Transverse colon (tissue), 4 donors: ENCODE measurements at regions not wholly inside any gene's neighbourhood (a gene's known extent, or its start where the extent isn't known, plus 50 kb on each side); places are given as distances from the start of the nearest gene placed in this dataset.

Experiments used
- DNase-seq: peaks from one replicate; pipeline ENCODE4 v3.0.0-alpha.2; 2019
- H3K27ac ChIP-seq, 4 donors: fragments of 200-600 bp; sonication (generic); 2 replicates each; pipeline ENCODE4 v1.5.1; 2016 to 2018; ENCODE audit warnings: inconsistent platforms in 4 of 4
- H3K27me3 ChIP-seq: fragments of 200-600 bp; sonication (generic); 2 replicates; pipeline ENCODE4 v1.5.1; 2017; ENCODE audit warnings: inconsistent platforms
- H3K36me3 ChIP-seq, 4 donors: fragments of 200-600 bp; sonication (generic); 2 replicates each; pipeline ENCODE4 v1.5.1; 2017 to 2019; ENCODE audit warnings: inconsistent platforms in 4 of 4
- H3K4me1 ChIP-seq, 4 donors: fragments of 200-600 bp; sonication (generic); 2 replicates each; pipeline ENCODE4 v1.5.1; 2017 to 2020; ENCODE audit warnings: inconsistent platforms in 4 of 4
- H3K4me3 ChIP-seq, 4 donors: fragments of 200-600 bp; sonication (generic); 1 replicate in 1 of 4; 2 replicates in 3 of 4; pipeline versions ENCODE4 v1.5.1 to v1.6.1; 2017 to 2019; ENCODE audit warnings: inconsistent platforms in 4 of 4
- H3K9me3 ChIP-seq, 2 donors: fragments of 200-600 bp; sonication (generic); 2 replicates each; pipeline ENCODE4 v1.5.1; 2017 to 2019; ENCODE audit warnings: inconsistent platforms in 2 of 2
- EP300 ChIP-seq: sonication (generic); formaldehyde crosslinking; IDR thresholded peaks from one replicate; pipeline ENCODE4 v1.6.1; 2017; ENCODE audit warnings: antibody characterized with exemption, low read depth
- POLR2A ChIP-seq: fragments of 450-650 bp; IDR thresholded peaks from one replicate; pipeline ENCODE4 v1.6.1; 2016; ENCODE audit warnings: antibody characterized with exemption, mild to moderate bottlenecking, moderate library complexity
- POLR2AphosphoS5 ChIP-seq, 3 donors: sonication (generic); formaldehyde crosslinking; IDR thresholded peaks; one replicate each; pipeline ENCODE4 v1.6.1; 2016; ENCODE audit warnings: antibody characterized with exemption in 3 of 3
- WGBS, 2 donors: methylation state at CpG; one replicate each; pipeline ENCODE4 v1.1.5; 2018; ENCODE audit warnings: low coverage in 1 of 2; 5-methylcytosine and 5-hydroxymethylcytosine counted together
- in situ Hi-C, 4 donors: fragments of 200-750 bp; cut with MboI; loops; one replicate each; pipeline versions ENCODE4 v1.15.0 to v1.15.1; 2017; ENCODE audit warnings: low sequenced_read_pairs in 3 of 4, low pct_ligation_motif_present in 1 of 4, low pct_unique_long_range_greater_than_20kb in 1 of 4
- intact Hi-C: fragments of 100-400 bp; cut with DNase I; formaldehyde crosslinking; loops from one replicate; pipeline ENCODE4 v1.15.1; 2023; ENCODE audit warnings: low total_unique reads
- TF ChIP-seq, protein P1 (sequence below), 5 experiments: fragments of 200-600 bp in 3 of 5; fragments of 450-650 bp in 2 of 5; sonication (generic) in 3 of 5; IDR thresholded peaks; 1 replicate in 2 of 5; 2 replicates in 3 of 5; pipeline ENCODE4 v1.5.1; 2016 to 2017; ENCODE audit warnings: antibody characterized with exemption in 5 of 5, inconsistent platforms in 3 of 5, mild to moderate bottlenecking in 2 of 5, moderate library complexity in 1 of 5

DNA sequence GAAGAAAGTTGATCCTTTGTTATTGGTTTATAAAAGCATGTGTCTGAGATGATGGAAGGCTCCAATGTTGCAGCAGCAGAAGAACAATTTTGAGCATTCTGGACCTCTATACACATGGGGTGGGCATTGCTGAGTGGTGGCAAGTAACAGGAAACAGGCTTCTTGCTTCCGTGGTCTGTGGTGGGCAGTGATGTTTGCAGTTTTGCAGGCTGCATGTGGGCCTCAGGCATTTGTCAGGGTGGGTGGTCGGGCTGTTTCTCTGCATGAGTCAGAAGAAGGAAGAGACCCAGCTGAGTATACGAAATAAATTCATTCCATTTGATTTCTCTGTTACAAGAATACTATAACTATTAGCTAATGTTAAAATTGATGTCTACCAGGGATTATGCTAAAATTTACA, 239.5 kb upstream of the COL3A1 start:
- H3K4me3 ChIP-seq: no peak overlapping the region
- no peaks in the 10 kb centered on the region for H3K9me3 ChIP-seq
- WGBS, 2 donors: 30 to 67% methylated on average over 2 to 3 of the region's 3 CpGs
- H3K4me1 ChIP-seq: no peaks in the 10 kb centered on the region
- DNase-seq: no peak
- TF ChIP-seq POLR2A: no peak
- TF ChIP-seq, protein P1, sequence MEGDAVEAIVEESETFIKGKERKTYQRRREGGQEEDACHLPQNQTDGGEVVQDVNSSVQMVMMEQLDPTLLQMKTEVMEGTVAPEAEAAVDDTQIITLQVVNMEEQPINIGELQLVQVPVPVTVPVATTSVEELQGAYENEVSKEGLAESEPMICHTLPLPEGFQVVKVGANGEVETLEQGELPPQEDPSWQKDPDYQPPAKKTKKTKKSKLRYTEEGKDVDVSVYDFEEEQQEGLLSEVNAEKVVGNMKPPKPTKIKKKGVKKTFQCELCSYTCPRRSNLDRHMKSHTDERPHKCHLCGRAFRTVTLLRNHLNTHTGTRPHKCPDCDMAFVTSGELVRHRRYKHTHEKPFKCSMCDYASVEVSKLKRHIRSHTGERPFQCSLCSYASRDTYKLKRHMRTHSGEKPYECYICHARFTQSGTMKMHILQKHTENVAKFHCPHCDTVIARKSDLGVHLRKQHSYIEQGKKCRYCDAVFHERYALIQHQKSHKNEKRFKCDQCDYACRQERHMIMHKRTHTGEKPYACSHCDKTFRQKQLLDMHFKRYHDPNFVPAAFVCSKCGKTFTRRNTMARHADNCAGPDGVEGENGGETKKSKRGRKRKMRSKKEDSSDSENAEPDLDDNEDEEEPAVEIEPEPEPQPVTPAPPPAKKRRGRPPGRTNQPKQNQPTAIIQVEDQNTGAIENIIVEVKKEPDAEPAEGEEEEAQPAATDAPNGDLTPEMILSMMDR (IDR thresholded peaks at IDR 0.05): no peak
- TF ChIP-seq POLR2AphosphoS5 (IDR thresholded peaks at IDR 0.05): no peak
- no peak for TF ChIP-seq EP300
- no peak overlapping the region for H3K27ac ChIP-seq
- intact Hi-C loops (no loop called here), in situ Hi-C loops (no loop called here)
- H3K27me3 ChIP-seq: no peaks in the 10 kb centered on the region
- no peaks in the 10 kb centered on the region for H3K36me3 ChIP-seq

DNA sequence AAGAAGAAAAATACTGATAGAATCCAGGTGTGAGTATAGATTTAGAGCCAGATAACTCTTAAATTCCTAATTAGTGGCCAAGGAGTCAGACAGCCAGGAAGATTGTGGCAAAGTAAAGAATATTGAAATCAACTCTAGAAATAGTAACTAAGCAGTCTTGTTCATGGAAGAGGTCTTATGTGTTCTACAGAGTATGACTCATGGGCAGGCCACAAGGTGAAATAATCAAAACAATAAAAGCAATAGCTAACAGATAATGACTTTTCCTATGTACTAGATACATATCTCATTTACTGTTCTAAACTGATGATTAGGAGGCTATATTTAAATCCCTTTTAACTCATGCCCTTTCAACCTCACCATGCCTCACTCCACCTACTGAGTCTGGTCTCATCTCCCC, 227.4 kb upstream of the COL3A1 start:
- TF ChIP-seq POLR2AphosphoS5 (IDR thresholded peaks at IDR 0.05) (no peak), EP300 (no peak), POLR2A (no peak)
- TF ChIP-seq, protein P1 (IDR thresholded peaks at IDR 0.05): no peak
- Histone ChIP-seq H3K9me3 (no peaks in the 10 kb centered on the region), H3K27me3 (no peaks in the 10 kb centered on the region), H3K4me3 (no peak overlapping the region), H3K36me3 (no peaks in the 10 kb centered on the region), H3K27ac (no peak overlapping the region), H3K4me1 (no peaks in the 10 kb centered on the region)
- intact Hi-C loops (no loop called here), in situ Hi-C loops (no loop called here)
- no peak for DNase-seq

DNA sequence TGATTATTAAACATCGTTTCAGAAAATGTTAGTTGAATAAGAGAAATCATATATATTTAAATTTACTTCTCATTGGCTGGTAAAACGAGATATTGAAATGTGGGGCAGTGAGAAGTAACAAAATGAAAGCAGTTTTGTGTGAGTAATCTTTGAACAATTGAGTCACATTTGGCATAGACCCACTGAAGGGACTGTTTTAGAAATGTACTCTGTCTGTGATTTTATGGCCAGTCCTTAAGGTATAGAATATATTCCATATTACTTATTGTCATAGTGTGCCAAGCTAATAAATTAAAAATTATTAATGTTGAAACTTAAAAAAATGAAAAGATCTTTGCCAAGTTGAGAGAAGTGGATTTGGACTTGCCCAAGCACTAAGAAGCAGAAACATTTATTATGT, 222.4 kb upstream of the COL3A1 start:
- 43 to 49% methylated on average over 2 of the region's 2 CpGs for WGBS, 2 donors
- H3K36me3 ChIP-seq: no peaks in the 10 kb centered on the region
- no peak overlapping the region for H3K4me3 ChIP-seq
- TF ChIP-seq, protein P1 (IDR thresholded peaks at IDR 0.05): no peak
- no peak for TF ChIP-seq EP300
- TF ChIP-seq POLR2A: no peak
- no peak for TF ChIP-seq POLR2AphosphoS5 (IDR thresholded peaks at IDR 0.05)
- H3K9me3 ChIP-seq: no peaks in the 10 kb centered on the region
- H3K27ac ChIP-seq: no peak overlapping the region
- H3K4me1 ChIP-seq: no peaks in the 10 kb centered on the region
- no peak for DNase-seq
- in situ Hi-C loops (no loop called here), intact Hi-C loops (no loop called here)
- H3K27me3 ChIP-seq: no peaks in the 10 kb centered on the region

DNA sequence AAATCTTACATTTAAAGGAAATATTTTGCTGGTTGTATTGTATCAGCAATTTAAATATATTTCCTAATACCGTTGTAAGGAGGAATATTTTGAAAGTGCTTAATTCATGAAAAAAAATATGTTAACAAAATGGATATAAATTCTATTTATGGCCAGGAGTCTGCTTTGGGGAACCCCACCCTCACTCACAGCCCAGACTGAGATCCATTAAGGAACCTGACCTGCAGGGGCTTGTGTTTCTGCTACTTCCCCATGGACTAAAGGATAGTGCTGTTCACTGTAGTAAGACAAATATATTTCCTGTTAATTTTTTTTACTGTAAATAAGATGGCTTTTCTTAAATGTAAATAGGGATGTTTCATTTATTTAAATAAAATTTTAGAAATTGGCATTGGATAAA, 221.9 kb upstream of the COL3A1 start:
- Histone ChIP-seq H3K36me3 (no peaks in the 10 kb centered on the region), H3K4me3 (no peak overlapping the region), H3K4me1 (no peaks in the 10 kb centered on the region), H3K27me3 (no peaks in the 10 kb centered on the region), H3K9me3 (peaks cover 0 to 1% of the 10 kb centered on the region in 2 donors), H3K27ac (no peak overlapping the region)
- intact Hi-C loops (no loop called here), in situ Hi-C loops (no loop called here)
- TF ChIP-seq, protein P1 (IDR thresholded peaks at IDR 0.05): no peak
- TF ChIP-seq EP300: no peak
- no peak for TF ChIP-seq POLR2AphosphoS5 (IDR thresholded peaks at IDR 0.05)
- TF ChIP-seq POLR2A: no peak
- DNase-seq: no peak
- WGBS, 2 donors: 81 to 85% methylated on average over 1 of the region's 1 CpG
